WTC11 (cell line): ENCODE measurements at regions not wholly inside any gene's neighbourhood (a gene's known extent, or its start where the extent isn't known, plus 50 kb on each side); places are given as distances from the start of the nearest gene placed in this dataset.

Source experiments
- ATAC-seq: fragments of 200-7000 bp; cut with Tn5 transposase; 2 replicates; pipeline ENCODE4 v1.10.0; 2021; ENCODE audit warnings: mild to moderate bottlenecking, moderate library complexity
- CTCF ChIA-PET: fragments of 300-600 bp; sonication (Branson Sonifier 250); formaldehyde crosslinking; loops from one replicate; lab custom pipeline; 2021; ENCODE audit warnings: antibody characterized with exemption; lab: Charles Lee
- POLR2A ChIA-PET: fragments of 350-600 bp; sonication (Branson Sonifier 250); formaldehyde crosslinking; loops from one replicate; lab custom pipeline; 2021; ENCODE audit warnings: antibody characterized with exemption; lab: Charles Lee
- DNase-seq: peaks from one replicate; pipeline ENCODE4 v3.0.0; 2021; ENCODE audit warnings: low spot score
- H3K27ac Mint-ChIP-seq: 2 replicates; pipeline ENCODE4 v1.8.0; 2021; ENCODE audit warnings: mixed read lengths
- H3K27me3 Mint-ChIP-seq: 2 replicates; pipeline ENCODE4 v1.8.0; 2021; ENCODE audit warnings: low read depth, mild to moderate bottlenecking, moderate library complexity, mixed read lengths
- H3K36me3 Mint-ChIP-seq: 2 replicates; pipeline ENCODE4 v1.8.0; 2021; ENCODE audit warnings: mixed read lengths
- H3K4me1 Mint-ChIP-seq: 2 replicates; pipeline ENCODE4 v1.8.0; 2022; ENCODE audit warnings: mixed read lengths
- H3K4me3 Mint-ChIP-seq: 2 replicates; pipeline ENCODE4 v1.8.0; 2021; ENCODE audit warnings: mild to moderate bottlenecking, moderate library complexity, mixed read lengths
- H3K9me3 Mint-ChIP-seq: 2 replicates; pipeline ENCODE4 v1.8.0; 2021; ENCODE audit warnings: mixed read lengths
- CDX4 ChIP-seq: fragments of 250-450 bp; sonication (Bioruptor Pico); IDR thresholded peaks from 2 replicates; pipeline ENCODE4 v1.9.0; 2021; ENCODE audit warnings: moderate library complexity, mild to moderate bottlenecking, inconsistent platforms, borderline replicate concordance
- EMX1 ChIP-seq: fragments of 250-450 bp; sonication (Bioruptor Pico); IDR thresholded peaks from 2 replicates; pipeline ENCODE4 v1.8.0; 2021; ENCODE audit warnings: mild to moderate bottlenecking
- FOXP1 ChIP-seq: sonication (generic); formaldehyde crosslinking; IDR thresholded peaks from 2 replicates; pipeline ENCODE4 v1.8.0; 2022; ENCODE audit warnings: missing genetic modification reagents, mild to moderate bottlenecking, moderate library complexity, borderline replicate concordance
- GABPB1 ChIP-seq: sonication (generic); formaldehyde crosslinking; IDR thresholded peaks from 2 replicates; pipeline ENCODE4 v1.8.1; 2023; ENCODE audit warnings: mild to moderate bottlenecking, missing genetic modification reagents
- GTF2I ChIP-seq: fragments of 250-450 bp; sonication (Bioruptor Pico); conservative IDR thresholded peaks from 2 replicates; pipeline ENCODE4 v1.4.0; 2021; ENCODE audit warnings: mild to moderate bottlenecking
- MYBL2 ChIP-seq: sonication (generic); formaldehyde crosslinking; IDR thresholded peaks from 2 replicates; pipeline ENCODE4 v1.8.1; 2023; ENCODE audit warnings: mild to moderate bottlenecking, moderate library complexity, missing genetic modification reagents
- NFATC4 ChIP-seq: fragments of 250-450 bp; sonication (Bioruptor Pico); IDR thresholded peaks from 2 replicates; pipeline ENCODE4 v1.9.0; 2021; ENCODE audit warnings: mild to moderate bottlenecking
- NR1H2 ChIP-seq: sonication (generic); formaldehyde crosslinking; IDR thresholded peaks from 2 replicates; pipeline ENCODE4 v1.9.0; 2021; ENCODE audit warnings: mild to moderate bottlenecking, moderate library complexity, missing genetic modification reagents
- RELA ChIP-seq: sonication (generic); formaldehyde crosslinking; IDR thresholded peaks from 2 replicates; pipeline ENCODE4 v1.8.1; 2022; ENCODE audit warnings: missing genetic modification reagents, mild to moderate bottlenecking, borderline replicate concordance
- SMAD3 ChIP-seq: sonication (generic); formaldehyde crosslinking; IDR thresholded peaks from 2 replicates; pipeline ENCODE4 v1.8.0; 2022; ENCODE audit warnings: missing genetic modification reagents, mild to moderate bottlenecking, borderline replicate concordance
- SMAD4 ChIP-seq: sonication (generic); formaldehyde crosslinking; IDR thresholded peaks from 2 replicates; pipeline ENCODE4 v1.8.0; 2022; ENCODE audit warnings: mild to moderate bottlenecking, missing genetic modification reagents
- TEAD1 ChIP-seq: sonication (generic); formaldehyde crosslinking; IDR thresholded peaks from 2 replicates; pipeline ENCODE4 v1.8.0; 2022; ENCODE audit warnings: mild to moderate bottlenecking, missing genetic modification reagents
- ZNF121 ChIP-seq: sonication (generic); formaldehyde crosslinking; IDR thresholded peaks from 2 replicates; pipeline ENCODE4 v1.8.0; 2023; ENCODE audit warnings: missing genetic modification reagents
- ZNF219 ChIP-seq: sonication (generic); formaldehyde crosslinking; IDR thresholded peaks from 2 replicates; pipeline ENCODE4 v1.8.0; 2023; ENCODE audit warnings: missing genetic modification reagents, mild to moderate bottlenecking, borderline replicate concordance
- ZNF263 ChIP-seq: sonication (generic); formaldehyde crosslinking; IDR thresholded peaks from 2 replicates; pipeline ENCODE4 v1.8.1; 2022; ENCODE audit warnings: low read depth, mild to moderate bottlenecking, moderate library complexity, missing genetic modification reagents
- ZNF532 ChIP-seq: fragments of 250-450 bp; sonication (Bioruptor Pico); IDR thresholded peaks from 2 replicates; pipeline ENCODE4 v1.9.0; 2021; ENCODE audit warnings: mild to moderate bottlenecking, borderline replicate concordance
- ZNF671 ChIP-seq: fragments of 250-450 bp; sonication (Bioruptor Pico); IDR thresholded peaks from 2 replicates; pipeline ENCODE4 v1.8.0; 2021; ENCODE audit warnings: mild to moderate bottlenecking
- TF ChIP-seq, protein P1 (sequence below): sonication (generic); formaldehyde crosslinking; IDR thresholded peaks from 2 replicates; pipeline ENCODE4 v1.8.0; 2023; ENCODE audit warnings: missing genetic modification reagents, mild to moderate bottlenecking, borderline replicate concordance
- TF ChIP-seq, protein P2 (sequence below): sonication (generic); formaldehyde crosslinking; IDR thresholded peaks from 2 replicates; pipeline ENCODE4 v1.8.1; 2023; ENCODE audit warnings: mild to moderate bottlenecking, missing genetic modification reagents, moderate library complexity

GRCh38 chr20:53688085-53688484 lies 94.4 kb upstream of the ZNF217 start:
- DNase-seq, result no peak
- CTCF ChIA-PET, result no interaction called here
- no peak for ATAC-seq
- peaks cover 10% of the 10 kb centered on the region for H3K4me1 Mint-ChIP-seq
- TF ChIP-seq ZNF671 (CRISPR knock-in tag), result no peak
- peak; percentile 46; the same call in 1 of the 2 replicates for TF ChIP-seq ZNF121
- H3K27ac Mint-ChIP-seq, result no peak overlapping the region
- H3K9me3 Mint-ChIP-seq, result no peaks in the 10 kb centered on the region
- POLR2A ChIA-PET, result no interaction called here
- H3K4me3 Mint-ChIP-seq, result no peak overlapping the region
- H3K27me3 Mint-ChIP-seq, result no peaks in the 10 kb centered on the region
- H3K36me3 Mint-ChIP-seq, result no peaks in the 10 kb centered on the region

DNA sequence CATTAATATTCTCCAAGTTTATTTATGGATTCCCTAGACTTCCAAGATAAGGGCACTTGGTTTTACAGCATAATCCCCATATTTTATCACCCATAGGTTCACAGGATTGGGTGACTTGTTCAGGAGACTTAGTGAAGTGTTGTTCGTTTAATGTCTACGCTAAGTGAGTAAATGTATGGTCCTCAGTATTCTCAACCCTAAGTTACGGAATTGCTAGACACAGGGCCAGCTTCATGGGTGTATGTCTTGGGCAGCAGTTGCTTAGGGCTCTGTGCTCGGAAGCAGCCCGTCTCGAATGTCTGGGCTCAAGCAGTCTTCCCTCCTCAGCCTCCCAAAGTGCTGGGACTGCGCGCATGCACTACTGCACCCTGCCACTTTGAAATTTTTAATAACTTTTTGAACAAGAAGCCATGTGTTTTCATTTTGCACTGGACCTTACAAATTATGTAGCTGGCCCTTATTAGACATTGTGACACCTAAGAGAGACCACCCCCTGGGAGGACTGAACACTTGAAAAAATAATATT lies 91.5 kb upstream of the ZNF217 start:
- no peaks in the 10 kb centered on the region for H3K9me3 Mint-ChIP-seq
- H3K27ac Mint-ChIP-seq, result no peak overlapping the region
- no peak for TF ChIP-seq TEAD1 (CRISPR knock-in tag)
- TF ChIP-seq NFATC4 (CRISPR knock-in tag), result no peak
- no peak for TF ChIP-seq MYBL2
- no peak for TF ChIP-seq ZNF121
- TF ChIP-seq CDX4 (CRISPR knock-in tag), result no peak
- TF ChIP-seq, protein P1, sequence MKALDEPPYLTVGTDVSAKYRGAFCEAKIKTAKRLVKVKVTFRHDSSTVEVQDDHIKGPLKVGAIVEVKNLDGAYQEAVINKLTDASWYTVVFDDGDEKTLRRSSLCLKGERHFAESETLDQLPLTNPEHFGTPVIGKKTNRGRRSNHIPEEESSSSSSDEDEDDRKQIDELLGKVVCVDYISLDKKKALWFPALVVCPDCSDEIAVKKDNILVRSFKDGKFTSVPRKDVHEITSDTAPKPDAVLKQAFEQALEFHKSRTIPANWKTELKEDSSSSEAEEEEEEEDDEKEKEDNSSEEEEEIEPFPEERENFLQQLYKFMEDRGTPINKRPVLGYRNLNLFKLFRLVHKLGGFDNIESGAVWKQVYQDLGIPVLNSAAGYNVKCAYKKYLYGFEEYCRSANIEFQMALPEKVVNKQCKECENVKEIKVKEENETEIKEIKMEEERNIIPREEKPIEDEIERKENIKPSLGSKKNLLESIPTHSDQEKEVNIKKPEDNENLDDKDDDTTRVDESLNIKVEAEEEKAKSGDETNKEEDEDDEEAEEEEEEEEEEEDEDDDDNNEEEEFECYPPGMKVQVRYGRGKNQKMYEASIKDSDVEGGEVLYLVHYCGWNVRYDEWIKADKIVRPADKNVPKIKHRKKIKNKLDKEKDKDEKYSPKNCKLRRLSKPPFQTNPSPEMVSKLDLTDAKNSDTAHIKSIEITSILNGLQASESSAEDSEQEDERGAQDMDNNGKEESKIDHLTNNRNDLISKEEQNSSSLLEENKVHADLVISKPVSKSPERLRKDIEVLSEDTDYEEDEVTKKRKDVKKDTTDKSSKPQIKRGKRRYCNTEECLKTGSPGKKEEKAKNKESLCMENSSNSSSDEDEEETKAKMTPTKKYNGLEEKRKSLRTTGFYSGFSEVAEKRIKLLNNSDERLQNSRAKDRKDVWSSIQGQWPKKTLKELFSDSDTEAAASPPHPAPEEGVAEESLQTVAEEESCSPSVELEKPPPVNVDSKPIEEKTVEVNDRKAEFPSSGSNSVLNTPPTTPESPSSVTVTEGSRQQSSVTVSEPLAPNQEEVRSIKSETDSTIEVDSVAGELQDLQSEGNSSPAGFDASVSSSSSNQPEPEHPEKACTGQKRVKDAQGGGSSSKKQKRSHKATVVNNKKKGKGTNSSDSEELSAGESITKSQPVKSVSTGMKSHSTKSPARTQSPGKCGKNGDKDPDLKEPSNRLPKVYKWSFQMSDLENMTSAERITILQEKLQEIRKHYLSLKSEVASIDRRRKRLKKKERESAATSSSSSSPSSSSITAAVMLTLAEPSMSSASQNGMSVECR (CRISPR knock-in tag), result no peak
- TF ChIP-seq, protein P2, sequence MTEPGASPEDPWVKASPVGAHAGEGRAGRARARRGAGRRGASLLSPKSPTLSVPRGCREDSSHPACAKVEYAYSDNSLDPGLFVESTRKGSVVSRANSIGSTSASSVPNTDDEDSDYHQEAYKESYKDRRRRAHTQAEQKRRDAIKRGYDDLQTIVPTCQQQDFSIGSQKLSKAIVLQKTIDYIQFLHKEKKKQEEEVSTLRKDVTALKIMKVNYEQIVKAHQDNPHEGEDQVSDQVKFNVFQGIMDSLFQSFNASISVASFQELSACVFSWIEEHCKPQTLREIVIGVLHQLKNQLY (CRISPR knock-in tag), result no peak
- no peak for TF ChIP-seq FOXP1 (CRISPR knock-in tag)
- no peak for TF ChIP-seq GABPB1 (CRISPR knock-in tag)
- TF ChIP-seq ZNF263 (CRISPR knock-in tag), result no peak
- TF ChIP-seq RELA (CRISPR knock-in tag), result no peak
- TF ChIP-seq SMAD3, result no peak
- no peak for TF ChIP-seq GTF2I (CRISPR knock-in tag)
- POLR2A ChIA-PET, result no interaction called here
- no peak overlapping the region for H3K4me3 Mint-ChIP-seq
- ATAC-seq (no peak), DNase-seq (no peak)
- H3K4me1 Mint-ChIP-seq, result peaks cover 11% of the 10 kb centered on the region
- CTCF ChIA-PET, result no interaction called here
- H3K36me3 Mint-ChIP-seq, result no peaks in the 10 kb centered on the region
- H3K27me3 Mint-ChIP-seq, result no peaks in the 10 kb centered on the region

GRCh38 chr20:53683506-53683905 lies 89.9 kb upstream of the ZNF217 start:
- no peak overlapping the region for H3K27ac Mint-ChIP-seq
- ATAC-seq, result no peak

More at GRCh38 chr20:53683506-53683905, 89.9 kb upstream of the ZNF217 start:
- TF ChIP-seq ZNF219 (no peak), EMX1 (CRISPR knock-in tag) (no peak), NR1H2 (CRISPR knock-in tag) (no peak), GABPB1 (CRISPR knock-in tag) (no peak), ZNF532 (CRISPR knock-in tag) (no peak), SMAD4 (CRISPR knock-in tag) (no peak)
- Mint-ChIP-seq H3K4me3 (no peak overlapping the region), H3K4me1 (peaks cover 27% of the 10 kb centered on the region), H3K9me3 (no peaks in the 10 kb centered on the region), H3K27me3 (no peaks in the 10 kb centered on the region), H3K36me3 (no peaks in the 10 kb centered on the region)
- DNase-seq, result no peak
- ChIA-PET CTCF (interaction anchor here (0.7 kb wide), 1 partner anchor 838 kb away, joined by 3 read pairs; no protein-coding TSS in a partner anchor), POLR2A (no interaction called here)
